K562 (cell line): ENCODE measurements at regions not wholly inside any gene's neighbourhood (a gene's known extent, or its start where the extent isn't known, plus 50 kb on each side); places are given as distances from the start of the nearest gene placed in this dataset.

ENCODE experiments used
- ARID3A ChIP-seq: IDR thresholded peaks from 2 replicates; pipeline ENCODE4 v1.6.1; 2012; ENCODE audit warnings: low read depth, low read length, improper control_type of control experiment, borderline replicate concordance
- ATF4 ChIP-seq: fragments of 450-650 bp; formaldehyde crosslinking; IDR thresholded peaks from 2 replicates; pipeline ENCODE4 v1.4.0; 2022; ENCODE audit warnings: mild to moderate bottlenecking, moderate library complexity
- ZBTB40 ChIP-seq, 2 experiments: fragments of 450-650 bp in 1 of 2; sonication (generic) in 1 of 2; formaldehyde crosslinking in 1 of 2; IDR thresholded peaks; 2 replicates each; pipeline versions ENCODE4 v1.7.1 to v1.9.0; 2016 to 2022; ENCODE audit warnings: inconsistent platforms in 1 of 2, mild to moderate bottlenecking in 1 of 2, missing genetic modification reagents in 1 of 2

GRCh38 chrX:64580035-64580434 lies 184.8 kb upstream of the MTMR8 start (continued):
- TF ChIP-seq ZBTB40 (IDR thresholded peaks at IDR 0.05), result no peak
- no peak for TF ChIP-seq ZBTB40 (CRISPR knock-in tag; IDR thresholded peaks at IDR 0.05)
- TF ChIP-seq ARID3A, result no peak
- TF ChIP-seq ATF4 (CRISPR knock-in tag), result no peak
